ENCODE measurements at regions not wholly inside any gene's neighbourhood (a gene's known extent, or its start where the extent isn't known, plus 50 kb on each side); places are given as distances from the start of the nearest gene placed in this dataset.

GRCh38 chr5:173689737-173690360, 73.4 kb upstream of the BOD1 start:
- H3K9me2 ChIP-seq (replicated peaks; ENCODE audit: insufficient read depth), result no peaks in the 10 kb centered on the region
- H3K27ac ChIP-seq, result peak overlapping the region; percentile 88
- WGBS (ENCODE audit: low lambda C conversion rate, missing lambda C conversion rate), result 74% methylated on average over 12 of the region's 12 CpGs
- H3K4me3 ChIP-seq, result no peak overlapping the region
- TF ChIP-seq, protein P1, sequence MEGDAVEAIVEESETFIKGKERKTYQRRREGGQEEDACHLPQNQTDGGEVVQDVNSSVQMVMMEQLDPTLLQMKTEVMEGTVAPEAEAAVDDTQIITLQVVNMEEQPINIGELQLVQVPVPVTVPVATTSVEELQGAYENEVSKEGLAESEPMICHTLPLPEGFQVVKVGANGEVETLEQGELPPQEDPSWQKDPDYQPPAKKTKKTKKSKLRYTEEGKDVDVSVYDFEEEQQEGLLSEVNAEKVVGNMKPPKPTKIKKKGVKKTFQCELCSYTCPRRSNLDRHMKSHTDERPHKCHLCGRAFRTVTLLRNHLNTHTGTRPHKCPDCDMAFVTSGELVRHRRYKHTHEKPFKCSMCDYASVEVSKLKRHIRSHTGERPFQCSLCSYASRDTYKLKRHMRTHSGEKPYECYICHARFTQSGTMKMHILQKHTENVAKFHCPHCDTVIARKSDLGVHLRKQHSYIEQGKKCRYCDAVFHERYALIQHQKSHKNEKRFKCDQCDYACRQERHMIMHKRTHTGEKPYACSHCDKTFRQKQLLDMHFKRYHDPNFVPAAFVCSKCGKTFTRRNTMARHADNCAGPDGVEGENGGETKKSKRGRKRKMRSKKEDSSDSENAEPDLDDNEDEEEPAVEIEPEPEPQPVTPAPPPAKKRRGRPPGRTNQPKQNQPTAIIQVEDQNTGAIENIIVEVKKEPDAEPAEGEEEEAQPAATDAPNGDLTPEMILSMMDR (IDR thresholded peaks at IDR 0.05; ENCODE audit: poor library complexity), result no peak
- TF ChIP-seq EZH2 (IDR thresholded peaks at IDR 0.05; ENCODE audit: borderline replicate concordance) (no peak), EZH2phosphoT487 (IDR thresholded peaks at IDR 0.05; ENCODE audit: low read depth, severe bottlenecking, unreplicated experiment) (no peak)
- H3K27me3 ChIP-seq, result no peaks in the 10 kb centered on the region
- peaks cover 9% of the 10 kb centered on the region for H3K4me1 ChIP-seq (ENCODE audit: insufficient read depth)
- no peaks in the 10 kb centered on the region for H4K20me1 ChIP-seq (ENCODE audit: insufficient read depth, poor library complexity, severe bottlenecking)
- no peaks in the 10 kb centered on the region for H3K36me3 ChIP-seq (replicated peaks; ENCODE audit: insufficient read depth, low read depth)
- no peaks in the 10 kb centered on the region for H3K9me3 ChIP-seq (ENCODE audit: low read depth)
- H3K79me2 ChIP-seq, result no peaks in the 10 kb centered on the region
- no peak for DNase-seq (ENCODE audit: low spot score)
- H3K4me2 ChIP-seq, result peak overlapping the region; percentile 60
- peak overlapping the region; percentile 4 for H2AFZ ChIP-seq

GRCh38 chr5:173691931-173692330, 75.5 kb upstream of the BOD1 start:
- Histone ChIP-seq H3K4me3 (no peak overlapping the region), H3K4me1 (ENCODE audit: insufficient read depth) (peaks cover 9% of the 10 kb centered on the region), H4K20me1 (ENCODE audit: insufficient read depth, poor library complexity, severe bottlenecking) (no peaks in the 10 kb centered on the region), H3K4me2 (no peak overlapping the region), H3K9me3 (ENCODE audit: low read depth) (no peaks in the 10 kb centered on the region), H3K79me2 (no peaks in the 10 kb centered on the region), H3K27ac (no peak overlapping the region), H3K36me3 (replicated peaks; ENCODE audit: insufficient read depth, low read depth) (no peaks in the 10 kb centered on the region), H3K9me2 (replicated peaks; ENCODE audit: insufficient read depth) (no peaks in the 10 kb centered on the region), H2AFZ (no peak overlapping the region), H3K27me3 (no peaks in the 10 kb centered on the region)
- TF ChIP-seq, protein P1 (IDR thresholded peaks at IDR 0.05; ENCODE audit: poor library complexity), result no peak
- TF ChIP-seq EZH2phosphoT487 (IDR thresholded peaks at IDR 0.05; ENCODE audit: low read depth, severe bottlenecking, unreplicated experiment), result no peak
- TF ChIP-seq EZH2 (IDR thresholded peaks at IDR 0.05; ENCODE audit: borderline replicate concordance), result no peak
- DNase-seq (ENCODE audit: low spot score), result no peak

GRCh38 chr5:173693670-173694069, 77.2 kb upstream of the BOD1 start:
- Histone ChIP-seq H3K4me2 (no peak overlapping the region), H3K27me3 (no peaks in the 10 kb centered on the region), H3K36me3 (replicated peaks; ENCODE audit: insufficient read depth, low read depth) (no peaks in the 10 kb centered on the region), H4K20me1 (ENCODE audit: insufficient read depth, poor library complexity, severe bottlenecking) (no peaks in the 10 kb centered on the region), H3K4me3 (no peak overlapping the region), H3K27ac (no peak overlapping the region), H2AFZ (no peak overlapping the region), H3K79me2 (no peaks in the 10 kb centered on the region), H3K4me1 (ENCODE audit: insufficient read depth) (peaks cover 3% of the 10 kb centered on the region), H3K9me2 (replicated peaks; ENCODE audit: insufficient read depth) (no peaks in the 10 kb centered on the region), H3K9me3 (ENCODE audit: low read depth) (no peaks in the 10 kb centered on the region)
- 57% methylated on average over 5 of the region's 5 CpGs for WGBS (ENCODE audit: low lambda C conversion rate, missing lambda C conversion rate)
- TF ChIP-seq, protein P1 (IDR thresholded peaks at IDR 0.05; ENCODE audit: poor library complexity), result no peak
- TF ChIP-seq EZH2phosphoT487 (IDR thresholded peaks at IDR 0.05; ENCODE audit: low read depth, severe bottlenecking, unreplicated experiment) (no peak), EZH2 (IDR thresholded peaks at IDR 0.05; ENCODE audit: borderline replicate concordance) (no peak)
- peak; percentile 30 for DNase-seq (ENCODE audit: low spot score)

All from hepatocyte (in vitro differentiated cells).